ENCODE measurements at regions not wholly inside any gene's neighbourhood (a gene's known extent, or its start where the extent isn't known, plus 50 kb on each side); places are given as distances from the start of the nearest gene placed in this dataset.
"Not testable (repeated sequence)": the region's sequence is repeated elsewhere in the genome, so short reads cannot be mapped to it uniquely, and the experiment has no call there.

- TF ChIP-seq CTCF, POLR2A, EP300, POLR2AphosphoS5 (IDR thresholded peaks at IDR 0.05): not testable (repeated sequence)
Measured at GRCh38 chr22:11285116-11285838, 4242.7 kb upstream of the OR11H1 start.

All from stomach (tissue), 4 donors.